ENCODE measurements at regions not wholly inside any gene's neighbourhood (a gene's known extent, or its start where the extent isn't known, plus 50 kb on each side); places are given as distances from the start of the nearest gene placed in this dataset.

- TF ChIP-seq CTCF (conservative IDR thresholded peaks at IDR 0.05 in 1 of 2, IDR thresholded peaks at IDR 0.05 in 1 of 2; ENCODE audit: extremely low read depth in 1 of 2, insufficient read depth in 1 of 2, low read depth in 1 of 2, low read length in 2 of 2) (no peak), EZH2 (IDR thresholded peaks at IDR 0.05; ENCODE audit: borderline replicate concordance, low read length) (no peak)
Observed at GRCh38 chr11:91768783-91769182, 455.8 kb upstream of the FAT3 start.
